ENCODE measurements at regions not wholly inside any gene's neighbourhood (a gene's known extent, or its start where the extent isn't known, plus 50 kb on each side); places are given as distances from the start of the nearest gene placed in this dataset.

DNA sequence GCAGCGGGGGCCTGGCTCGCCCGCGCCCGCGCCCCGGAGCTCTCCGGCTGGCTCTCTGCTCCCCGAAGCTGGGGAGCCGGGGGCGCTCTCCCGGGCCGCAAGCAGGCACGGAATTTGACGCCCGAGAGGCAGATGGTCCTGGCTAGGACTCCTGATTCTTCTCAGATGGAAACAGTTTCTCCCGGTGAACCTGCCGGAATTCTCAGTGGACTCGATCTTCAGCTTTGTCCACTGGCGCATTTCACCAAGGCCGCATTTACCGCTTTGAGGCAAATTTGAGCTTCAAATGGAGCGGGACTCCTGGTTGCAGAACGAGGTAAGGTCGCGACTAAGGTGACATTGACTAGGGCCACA is 305.7 kb upstream of the KCNN2 start:
- no peak for FAIRE-seq
- DNase-seq (ENCODE audit: insufficient read length) = no peak
- no peak for TF ChIP-seq POLR2A (IDR thresholded peaks at IDR 0.05; ENCODE audit: low read depth, low read length)
- TF ChIP-seq TAF1 (IDR thresholded peaks at IDR 0.05; ENCODE audit: borderline replicate concordance, low read depth, low read length) = no peak
- TF ChIP-seq POLR2AphosphoS5 (IDR thresholded peaks at IDR 0.05; ENCODE audit: low read depth, low read length) = no peak

DNA sequence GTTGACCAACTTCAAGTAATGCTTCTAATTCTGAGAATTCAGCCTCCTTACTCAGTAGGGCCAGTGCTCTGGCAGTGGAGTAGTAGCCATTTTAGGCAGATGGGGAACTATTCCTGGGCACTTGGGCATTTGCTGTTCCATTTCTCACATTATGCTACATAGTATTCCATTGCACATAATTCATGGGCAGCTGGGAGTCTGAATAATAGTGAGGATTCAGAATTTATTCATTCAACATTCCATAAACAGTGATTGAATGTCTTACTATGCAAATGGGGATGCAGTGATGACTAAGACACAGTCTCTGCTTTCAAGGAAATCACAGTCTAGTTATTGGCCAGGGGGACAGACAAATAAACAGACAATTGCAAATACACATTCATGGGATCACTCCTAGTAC is 301.0 kb upstream of the KCNN2 start:
- TF ChIP-seq POLR2A (IDR thresholded peaks at IDR 0.05; ENCODE audit: low read depth, low read length) (no peak), POLR2AphosphoS5 (IDR thresholded peaks at IDR 0.05; ENCODE audit: low read depth, low read length) (no peak), TAF1 (IDR thresholded peaks at IDR 0.05; ENCODE audit: borderline replicate concordance, low read depth, low read length) (no peak)
- DNase-seq (ENCODE audit: insufficient read length) = no peak
- FAIRE-seq = no peak

DNA sequence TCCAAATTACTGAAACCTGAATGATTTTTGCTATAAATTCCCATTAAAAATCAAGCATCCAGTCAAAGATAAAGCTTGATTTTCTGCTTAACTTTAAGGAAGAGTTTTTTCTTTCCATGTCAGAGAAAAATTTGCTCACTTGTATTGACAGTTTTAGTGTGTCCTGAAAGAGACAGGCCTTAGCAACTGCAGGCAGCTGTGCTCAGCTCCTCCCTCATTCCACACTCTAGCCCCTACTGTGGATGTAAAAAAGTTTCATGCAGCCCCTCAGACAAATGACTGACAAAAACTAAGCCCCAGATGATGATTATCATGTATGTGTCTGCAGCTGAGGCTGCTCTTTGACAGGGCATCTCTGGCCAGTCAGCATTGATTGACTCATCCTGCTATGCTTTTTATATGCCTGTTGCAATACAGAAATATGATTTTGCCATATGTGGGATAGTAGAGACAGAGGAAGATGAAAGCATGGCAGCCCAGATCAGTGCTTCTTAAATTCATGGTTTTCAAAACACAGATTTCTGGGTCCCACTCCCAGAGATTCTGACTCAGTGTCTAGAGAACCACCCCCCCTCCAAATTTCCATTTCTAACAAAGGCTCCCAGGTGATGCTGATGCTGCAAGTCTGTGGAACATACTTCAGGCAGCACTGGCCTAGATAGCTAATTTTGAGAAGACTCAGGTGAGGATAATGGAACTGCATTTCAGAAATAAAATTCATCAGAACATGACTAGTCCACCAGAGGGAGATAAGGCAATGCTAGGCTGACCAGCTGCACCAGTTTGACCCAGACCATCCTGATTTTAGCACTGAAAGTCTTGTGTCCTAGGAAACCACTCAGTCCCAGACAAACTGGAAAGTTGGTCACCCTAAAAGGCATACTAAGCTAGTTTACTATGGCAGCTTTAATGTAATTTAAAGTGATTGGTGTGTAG is 298.7 kb upstream of the KCNN2 start:
- FAIRE-seq (no peak), DNase-seq (ENCODE audit: insufficient read length) (no peak)
- no peak for TF ChIP-seq POLR2AphosphoS5 (IDR thresholded peaks at IDR 0.05; ENCODE audit: low read depth, low read length)
- no peak for TF ChIP-seq TAF1 (IDR thresholded peaks at IDR 0.05; ENCODE audit: borderline replicate concordance, low read depth, low read length)
- no peak for TF ChIP-seq POLR2A (IDR thresholded peaks at IDR 0.05; ENCODE audit: low read depth, low read length)

DNA sequence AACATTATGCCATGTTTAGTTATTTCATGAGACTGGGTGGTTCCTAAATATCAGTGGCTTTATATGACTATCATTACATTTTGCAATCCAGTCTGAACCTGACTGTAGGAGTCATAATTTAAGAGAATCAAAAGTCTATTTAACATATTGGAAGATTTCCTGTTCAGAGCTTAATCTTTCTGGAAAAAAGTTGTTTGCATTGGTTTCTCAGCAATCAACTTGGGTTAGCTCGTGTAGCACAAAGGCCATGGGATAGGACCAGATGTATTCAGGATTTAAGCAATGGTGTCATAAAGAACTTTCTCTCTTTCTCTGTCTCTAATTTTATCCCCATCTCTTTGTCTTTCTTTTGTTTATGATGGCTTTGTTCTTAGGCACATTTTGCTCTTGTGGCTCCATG is 296.0 kb upstream of the KCNN2 start:
- DNase-seq (ENCODE audit: insufficient read length) (no peak), FAIRE-seq (no peak)
- no peak for TF ChIP-seq POLR2AphosphoS5 (IDR thresholded peaks at IDR 0.05; ENCODE audit: low read depth, low read length)
- TF ChIP-seq POLR2A (IDR thresholded peaks at IDR 0.05; ENCODE audit: low read depth, low read length) = no peak
- no peak for TF ChIP-seq TAF1 (IDR thresholded peaks at IDR 0.05; ENCODE audit: borderline replicate concordance, low read depth, low read length)

DNA sequence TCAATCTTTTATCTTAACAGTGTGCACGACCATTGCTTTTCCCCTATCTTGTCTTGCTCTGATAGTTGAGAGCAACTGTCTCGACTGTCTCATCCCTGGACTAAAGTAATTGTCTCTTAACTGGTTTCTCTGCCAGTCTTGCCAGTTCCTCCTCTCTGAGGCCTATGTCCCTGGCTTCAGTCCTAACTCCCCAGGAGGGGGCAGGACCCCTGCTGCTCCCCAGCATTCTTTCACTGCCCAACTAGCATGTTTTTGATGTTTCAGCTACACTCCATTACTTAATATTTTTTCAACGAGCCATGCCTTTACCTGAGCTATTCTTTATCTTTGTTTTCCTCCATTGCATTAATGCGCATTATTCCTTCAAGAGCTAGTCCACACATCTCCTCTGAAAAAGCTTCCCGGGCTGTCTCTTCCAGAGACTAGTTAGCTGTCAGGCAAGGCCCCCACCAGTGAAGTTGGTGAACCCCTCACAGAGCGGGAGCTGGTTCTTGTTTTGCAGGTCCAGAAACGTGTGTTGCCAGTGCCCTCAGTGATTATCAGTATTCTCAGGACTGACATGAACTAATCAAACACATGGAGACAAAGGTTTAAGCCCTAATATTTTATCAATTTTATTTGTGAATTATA is 291.7 kb upstream of the KCNN2 start:
- no peak for FAIRE-seq
- no peak for DNase-seq (ENCODE audit: insufficient read length)
- TF ChIP-seq TAF1 (IDR thresholded peaks at IDR 0.05; ENCODE audit: borderline replicate concordance, low read depth, low read length) = no peak
- no peak for TF ChIP-seq POLR2A (IDR thresholded peaks at IDR 0.05; ENCODE audit: low read depth, low read length)
- TF ChIP-seq POLR2AphosphoS5 (IDR thresholded peaks at IDR 0.05; ENCODE audit: low read depth, low read length) = no peak

DNA sequence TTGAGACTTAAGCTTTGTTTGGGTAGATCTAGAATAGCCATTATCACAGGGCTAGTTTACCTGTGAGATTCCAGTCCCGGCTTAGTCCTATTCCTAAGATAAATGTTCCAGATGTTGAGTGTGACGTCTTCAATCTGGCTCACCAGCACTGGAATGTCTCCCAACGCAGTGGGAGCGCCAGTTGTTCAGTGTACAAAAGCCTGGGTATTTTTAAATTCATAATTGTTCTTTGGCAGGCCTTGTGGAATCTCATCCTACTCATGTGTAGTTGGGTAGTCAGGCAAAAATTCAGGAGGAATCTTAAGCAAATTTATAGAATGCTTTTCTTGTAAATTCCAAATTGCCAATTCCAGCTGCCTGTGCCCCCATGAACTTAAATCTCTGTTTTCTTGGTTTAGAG is 272.6 kb upstream of the KCNN2 start:
- DNase-seq (ENCODE audit: insufficient read length) (no peak), FAIRE-seq (no peak)
- TF ChIP-seq POLR2AphosphoS5 (IDR thresholded peaks at IDR 0.05; ENCODE audit: low read depth, low read length) = no peak
- no peak for TF ChIP-seq TAF1 (IDR thresholded peaks at IDR 0.05; ENCODE audit: borderline replicate concordance, low read depth, low read length)
- TF ChIP-seq POLR2A (IDR thresholded peaks at IDR 0.05; ENCODE audit: low read depth, low read length) = no peak

DNA sequence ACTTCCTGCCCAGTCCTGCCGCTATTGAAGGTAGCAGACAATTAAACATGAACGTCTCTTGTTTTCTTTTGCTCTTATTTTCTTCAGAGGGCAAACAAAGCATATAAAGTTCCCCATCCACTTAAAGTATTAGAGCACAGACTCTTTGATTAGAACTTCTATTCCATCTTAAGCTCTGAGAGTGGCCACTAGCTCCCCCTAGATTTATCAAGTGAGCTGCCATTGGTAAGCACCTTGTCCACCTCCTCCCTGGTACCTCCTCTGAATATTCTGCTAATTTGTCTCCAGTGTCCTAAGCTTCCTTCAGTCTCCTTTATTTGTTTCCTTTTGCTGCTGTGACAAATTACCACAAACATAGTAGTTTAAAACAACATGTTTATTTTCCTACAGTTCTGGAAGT is 264.3 kb upstream of the KCNN2 start:
- no peak for FAIRE-seq

DNA sequence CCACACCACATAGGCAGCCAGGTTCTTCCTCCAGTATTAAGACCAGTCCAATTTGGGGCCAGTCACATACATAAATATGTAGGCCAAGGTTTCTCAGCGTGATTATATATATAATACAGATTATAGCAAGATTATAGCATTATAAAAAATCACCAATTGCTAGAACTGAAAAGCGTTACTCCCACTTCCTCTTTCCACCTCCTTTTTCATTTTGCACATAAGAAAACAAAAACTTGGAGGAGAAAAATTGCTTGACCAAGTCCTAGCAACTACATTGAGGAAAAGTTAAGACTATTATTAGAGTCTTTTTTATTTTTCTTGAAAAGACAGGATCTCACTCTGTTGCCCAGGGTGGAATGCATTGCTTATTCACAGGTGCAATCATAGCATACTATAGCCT is 262.7 kb upstream of the KCNN2 start:
- DNase-seq (ENCODE audit: insufficient read length) = no peak
- no peak for FAIRE-seq
- TF ChIP-seq POLR2AphosphoS5 (IDR thresholded peaks at IDR 0.05; ENCODE audit: low read depth, low read length) = no peak
- no peak for TF ChIP-seq TAF1 (IDR thresholded peaks at IDR 0.05; ENCODE audit: borderline replicate concordance, low read depth, low read length)
- no peak for TF ChIP-seq POLR2A (IDR thresholded peaks at IDR 0.05; ENCODE audit: low read depth, low read length)

More for the DNA sequence above, 264.3 kb upstream of the KCNN2 start:
- no peak for TF ChIP-seq TAF1 (IDR thresholded peaks at IDR 0.05; ENCODE audit: borderline replicate concordance, low read depth, low read length)
- TF ChIP-seq POLR2A (IDR thresholded peaks at IDR 0.05; ENCODE audit: low read depth, low read length) = no peak
- TF ChIP-seq POLR2AphosphoS5 (IDR thresholded peaks at IDR 0.05; ENCODE audit: low read depth, low read length) = no peak
- no peak for DNase-seq (ENCODE audit: insufficient read length)

DNA sequence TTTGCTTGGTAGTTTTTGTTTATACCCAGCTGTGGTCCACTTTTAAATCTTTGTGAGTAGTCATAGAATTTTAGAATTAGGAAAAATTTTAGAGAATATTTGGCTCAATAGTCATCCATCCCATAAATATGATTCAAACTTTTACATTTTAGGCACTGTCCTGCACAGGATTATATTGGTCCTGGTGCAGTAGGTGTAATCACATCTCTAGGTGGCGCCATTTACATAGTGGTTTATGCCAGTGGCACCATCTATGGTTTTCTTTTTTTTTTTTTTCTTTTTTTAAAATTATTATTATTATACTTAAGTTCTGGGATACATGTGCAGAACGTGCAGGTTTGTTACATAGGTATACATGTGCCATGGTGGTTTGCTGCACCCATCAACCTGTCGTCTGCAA is 260.7 kb upstream of the KCNN2 start:
- FAIRE-seq (no peak), DNase-seq (ENCODE audit: insufficient read length) (no peak)
- TF ChIP-seq TAF1 (IDR thresholded peaks at IDR 0.05; ENCODE audit: borderline replicate concordance, low read depth, low read length) (no peak), POLR2A (IDR thresholded peaks at IDR 0.05; ENCODE audit: low read depth, low read length) (no peak), POLR2AphosphoS5 (IDR thresholded peaks at IDR 0.05; ENCODE audit: low read depth, low read length) (no peak)

DNA sequence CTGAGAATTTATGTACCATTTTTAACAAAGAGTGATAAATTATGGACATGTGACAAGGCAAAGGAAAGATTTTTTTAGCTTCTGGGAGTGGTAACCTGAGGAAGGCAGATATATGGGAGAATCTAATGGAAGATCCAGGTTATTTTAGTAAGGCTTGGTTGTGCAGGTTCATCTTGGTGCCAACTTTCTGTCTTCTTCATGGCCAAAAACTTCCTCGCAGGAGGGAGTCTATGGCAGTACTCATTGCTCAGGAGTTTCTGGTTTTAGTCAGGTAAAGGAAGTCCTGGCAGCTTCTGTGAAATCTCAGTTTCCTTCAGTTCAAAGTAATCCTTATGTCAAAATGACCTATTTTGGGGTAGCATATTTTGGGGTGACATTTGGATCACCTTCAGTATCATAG is 248.3 kb upstream of the KCNN2 start:
- TF ChIP-seq POLR2A (IDR thresholded peaks at IDR 0.05; ENCODE audit: low read depth, low read length) = no peak
- TF ChIP-seq TAF1 (IDR thresholded peaks at IDR 0.05; ENCODE audit: borderline replicate concordance, low read depth, low read length) = no peak
- no peak for TF ChIP-seq POLR2AphosphoS5 (IDR thresholded peaks at IDR 0.05; ENCODE audit: low read depth, low read length)
- no peak for DNase-seq (ENCODE audit: insufficient read length)
- no peak for FAIRE-seq

DNA sequence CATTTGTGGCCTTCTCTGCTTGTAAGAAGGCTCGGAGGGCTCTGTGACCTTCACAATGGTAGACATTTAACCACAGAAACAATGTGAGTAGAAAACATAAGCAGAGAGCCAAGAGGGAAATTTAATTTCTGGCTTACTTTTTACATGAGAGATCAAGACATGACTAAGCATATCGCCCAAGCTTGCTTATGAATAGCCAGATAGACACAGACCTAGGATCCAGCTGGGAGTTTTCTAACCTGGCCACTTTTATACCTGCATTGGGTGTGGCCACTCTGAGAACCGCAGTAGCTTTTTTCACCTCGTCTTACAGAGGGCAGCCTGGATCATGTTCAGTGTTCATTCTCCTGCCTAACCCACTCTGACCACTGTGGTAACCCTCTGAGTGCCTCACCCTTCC is 244.9 kb upstream of the KCNN2 start:
- TF ChIP-seq TAF1 (IDR thresholded peaks at IDR 0.05; ENCODE audit: borderline replicate concordance, low read depth, low read length) (no peak), POLR2A (IDR thresholded peaks at IDR 0.05; ENCODE audit: low read depth, low read length) (no peak), POLR2AphosphoS5 (IDR thresholded peaks at IDR 0.05; ENCODE audit: low read depth, low read length) (no peak)
- DNase-seq (ENCODE audit: insufficient read length) (no peak), FAIRE-seq (no peak)

DNA sequence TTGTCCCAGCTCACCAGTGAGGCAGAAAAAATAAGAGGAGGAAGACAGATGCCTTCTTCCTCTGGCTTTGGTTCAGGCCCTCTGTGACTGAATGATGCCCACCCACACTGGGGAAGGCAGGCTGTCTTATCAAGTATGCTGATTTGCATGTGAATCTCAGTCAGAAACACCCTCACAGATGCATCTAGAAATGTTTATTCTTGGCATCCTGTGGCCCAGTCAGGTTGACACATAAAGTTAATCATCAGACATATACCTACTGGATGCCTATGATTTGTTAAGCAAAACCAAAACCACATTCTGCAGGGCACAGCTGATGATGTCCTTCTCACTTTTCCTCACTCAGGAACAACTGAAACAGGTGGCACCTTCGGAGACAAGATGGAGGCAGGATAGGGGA is 243.4 kb upstream of the KCNN2 start:
- TF ChIP-seq TAF1 (IDR thresholded peaks at IDR 0.05; ENCODE audit: borderline replicate concordance, low read depth, low read length) (no peak), POLR2AphosphoS5 (IDR thresholded peaks at IDR 0.05; ENCODE audit: low read depth, low read length) (no peak), POLR2A (IDR thresholded peaks at IDR 0.05; ENCODE audit: low read depth, low read length) (no peak)
- no peak for FAIRE-seq
- no peak for DNase-seq (ENCODE audit: insufficient read length)

Data from GM12892 (cell line).